ENCODE measurements at regions not wholly inside any gene's neighbourhood (a gene's known extent, or its start where the extent isn't known, plus 50 kb on each side); places are given as distances from the start of the nearest gene placed in this dataset.

DNA sequence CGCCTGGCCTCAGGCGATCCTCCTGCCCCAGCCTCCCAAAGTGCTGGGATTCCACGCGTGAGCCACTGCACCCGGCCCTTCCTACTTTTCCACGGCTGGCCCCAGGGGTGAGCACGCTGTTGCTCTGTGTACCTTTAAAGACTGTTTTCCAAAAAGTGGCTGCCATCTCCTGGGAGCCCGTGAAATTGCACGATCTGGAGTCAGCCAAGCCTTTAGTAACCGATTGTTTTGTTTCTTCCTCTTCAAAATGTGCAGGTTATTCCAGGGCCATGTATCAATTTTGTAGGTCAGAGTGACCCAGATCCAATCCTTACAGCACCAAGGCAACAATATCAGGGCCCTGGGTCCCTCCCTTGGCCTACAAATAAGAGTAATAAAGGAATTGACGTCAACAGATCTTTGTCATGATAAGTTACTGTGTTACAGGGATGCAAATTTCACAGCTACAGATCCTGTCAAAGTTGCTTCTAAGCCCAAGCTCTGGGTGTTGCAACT, 135.6 kb upstream of the ZNF236 start:
- no peak for DNase-seq (ENCODE audit: low read depth in 2 of 2, low spot score in 1 of 2)

DNA sequence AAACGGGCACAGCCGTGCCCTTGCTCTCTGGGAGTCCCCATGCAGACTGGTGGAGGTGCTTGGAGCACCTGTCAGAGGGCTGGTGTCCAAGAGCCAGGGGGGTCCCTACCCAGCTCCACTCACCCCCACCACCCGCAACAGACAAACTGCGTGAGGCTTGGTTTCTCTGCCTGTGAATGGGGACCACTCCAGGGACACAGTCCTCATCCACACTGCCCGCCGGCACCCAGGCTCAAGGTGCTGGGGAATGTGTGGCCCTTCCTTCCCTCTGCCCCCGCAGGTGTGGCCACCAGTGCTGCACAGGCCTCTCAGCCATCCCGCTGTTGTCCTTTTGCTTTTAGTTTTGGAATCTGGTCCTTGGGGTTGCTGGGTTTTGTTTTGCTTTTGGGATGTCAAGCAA, 136.5 kb upstream of the ZNF236 start:
- no peak for DNase-seq (ENCODE audit: low read depth in 2 of 2, low spot score in 1 of 2)

DNA sequence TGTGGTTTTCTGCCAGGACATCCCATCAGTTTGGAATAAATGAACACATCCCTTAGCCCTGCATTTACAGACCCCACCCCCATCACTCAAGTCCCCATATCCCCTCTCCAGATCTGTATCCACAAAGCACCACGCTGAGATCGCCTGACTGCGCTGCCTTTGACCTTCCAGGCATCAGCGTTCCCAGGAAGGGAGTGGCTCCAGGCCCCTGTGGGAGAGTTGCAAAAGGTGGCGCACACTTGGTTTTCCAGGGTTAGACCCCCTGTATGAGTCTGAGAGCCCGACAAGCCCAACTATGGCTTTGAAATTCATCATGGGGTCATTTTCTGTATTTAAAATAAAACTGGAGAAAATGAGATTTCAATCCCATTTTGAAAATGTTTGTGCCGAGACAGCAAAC, 137.0 kb upstream of the ZNF236 start:
- DNase-seq (ENCODE audit: low read depth in 2 of 2, low spot score in 1 of 2): no peak

DNA sequence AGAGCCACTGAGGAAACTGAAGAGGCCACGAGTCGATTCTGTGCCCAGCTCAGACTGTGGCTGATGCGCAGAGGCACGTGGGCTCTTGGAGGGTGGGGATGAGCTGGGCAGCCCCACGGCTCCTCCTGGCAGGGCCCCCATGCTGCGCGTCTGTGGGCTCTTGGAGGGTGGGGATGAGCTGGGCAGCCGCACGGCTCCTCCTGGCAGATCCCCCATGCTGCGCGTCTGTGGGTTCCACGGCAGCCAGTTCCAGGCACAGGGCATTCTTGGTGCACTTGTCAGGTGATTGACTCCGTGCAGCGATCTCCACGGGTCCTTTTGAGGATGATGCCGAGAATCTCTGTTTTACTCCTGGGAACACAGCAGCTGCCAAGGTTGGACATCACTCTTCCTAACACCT, 138.1 kb upstream of the ZNF236 start:
- no peak for DNase-seq (ENCODE audit: low read depth in 2 of 2, low spot score in 1 of 2)

DNA sequence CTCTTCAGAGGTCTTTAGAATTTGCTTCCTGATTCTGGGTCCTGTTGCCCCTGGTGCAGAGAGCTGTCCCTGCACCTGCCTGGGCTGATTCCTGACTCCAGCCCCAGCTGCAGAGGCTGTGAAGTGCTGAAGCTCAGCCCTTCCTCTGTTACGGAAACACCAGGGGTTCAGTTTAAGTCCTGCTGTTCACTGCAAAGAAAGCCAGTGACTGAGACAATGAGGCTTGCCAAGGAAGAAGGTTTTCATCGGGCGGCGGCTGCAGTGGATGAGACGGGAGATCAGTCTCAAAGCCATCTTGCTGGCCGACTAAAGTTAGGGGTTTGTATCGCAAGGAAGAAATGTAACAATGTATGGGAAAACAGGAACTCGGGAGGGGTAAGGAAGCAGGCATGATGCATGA, 142.4 kb upstream of the ZNF236 start:
- no peak for DNase-seq (ENCODE audit: low read depth in 2 of 2, low spot score in 1 of 2)

DNA sequence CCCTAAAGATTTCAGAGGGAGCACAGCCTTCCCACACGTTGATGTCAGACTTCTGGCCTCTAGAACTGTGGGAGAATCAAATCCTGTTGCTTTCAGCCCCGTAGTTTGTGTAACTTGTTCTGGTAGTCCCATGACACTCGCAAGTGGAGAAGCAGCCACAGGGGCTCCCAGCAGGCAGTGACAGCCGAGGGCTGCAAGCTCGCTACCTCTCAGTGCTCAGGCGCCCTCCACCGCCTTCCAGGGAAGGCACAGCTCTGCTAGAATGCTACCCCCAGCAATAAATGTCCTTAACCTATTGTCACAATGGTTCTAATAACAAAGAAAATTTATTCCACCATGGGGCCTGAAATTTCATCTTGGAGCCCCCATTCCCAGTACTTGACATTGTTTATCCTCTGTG, 143.1 kb upstream of the ZNF236 start:
- DNase-seq (ENCODE audit: low read depth in 2 of 2, low spot score in 1 of 2): no peak

DNA sequence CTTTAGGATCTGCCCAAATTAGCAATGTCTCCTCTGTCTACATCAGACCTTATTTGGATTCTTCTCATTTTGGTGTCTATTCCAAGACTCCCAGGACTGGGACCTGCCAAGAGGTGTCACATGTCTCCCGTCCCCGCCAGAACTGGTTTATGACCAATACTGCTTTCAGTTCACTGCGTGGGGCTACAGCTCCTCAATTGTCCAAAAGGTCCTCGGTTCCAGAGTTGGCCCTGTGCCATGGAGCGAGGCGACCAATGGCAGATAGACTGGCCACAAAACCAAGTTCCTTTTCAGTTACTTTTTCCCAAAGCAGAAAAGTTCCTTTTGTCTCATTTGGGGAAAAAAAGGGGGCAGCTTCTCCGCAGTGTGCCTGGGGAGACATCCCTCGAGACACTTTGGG, 144.1 kb upstream of the ZNF236 start:
- no peak for DNase-seq (ENCODE audit: low read depth in 2 of 2, low spot score in 1 of 2)

DNA sequence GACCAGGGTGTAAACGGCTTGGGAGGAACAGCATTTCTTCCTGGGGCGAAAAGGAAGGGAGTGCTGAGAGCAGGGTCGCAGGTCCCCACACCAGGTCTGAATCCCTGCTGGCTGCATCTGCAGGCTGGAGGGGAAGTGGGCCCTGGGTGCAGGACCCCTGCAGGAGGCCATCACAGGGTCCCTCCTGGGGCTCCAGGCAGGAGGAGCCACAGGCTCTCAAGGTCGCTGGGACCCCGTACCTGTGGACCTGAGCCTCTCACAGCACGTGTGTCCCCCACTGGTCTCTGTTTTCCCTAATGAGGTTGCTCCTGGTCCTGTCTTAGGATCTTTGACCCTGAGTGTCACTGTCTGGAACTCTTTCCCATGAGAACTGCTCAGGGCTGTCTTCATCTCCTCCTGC, 147.8 kb upstream of the ZNF236 start:
- no peak for DNase-seq (ENCODE audit: low read depth in 2 of 2, low spot score in 1 of 2)

DNA sequence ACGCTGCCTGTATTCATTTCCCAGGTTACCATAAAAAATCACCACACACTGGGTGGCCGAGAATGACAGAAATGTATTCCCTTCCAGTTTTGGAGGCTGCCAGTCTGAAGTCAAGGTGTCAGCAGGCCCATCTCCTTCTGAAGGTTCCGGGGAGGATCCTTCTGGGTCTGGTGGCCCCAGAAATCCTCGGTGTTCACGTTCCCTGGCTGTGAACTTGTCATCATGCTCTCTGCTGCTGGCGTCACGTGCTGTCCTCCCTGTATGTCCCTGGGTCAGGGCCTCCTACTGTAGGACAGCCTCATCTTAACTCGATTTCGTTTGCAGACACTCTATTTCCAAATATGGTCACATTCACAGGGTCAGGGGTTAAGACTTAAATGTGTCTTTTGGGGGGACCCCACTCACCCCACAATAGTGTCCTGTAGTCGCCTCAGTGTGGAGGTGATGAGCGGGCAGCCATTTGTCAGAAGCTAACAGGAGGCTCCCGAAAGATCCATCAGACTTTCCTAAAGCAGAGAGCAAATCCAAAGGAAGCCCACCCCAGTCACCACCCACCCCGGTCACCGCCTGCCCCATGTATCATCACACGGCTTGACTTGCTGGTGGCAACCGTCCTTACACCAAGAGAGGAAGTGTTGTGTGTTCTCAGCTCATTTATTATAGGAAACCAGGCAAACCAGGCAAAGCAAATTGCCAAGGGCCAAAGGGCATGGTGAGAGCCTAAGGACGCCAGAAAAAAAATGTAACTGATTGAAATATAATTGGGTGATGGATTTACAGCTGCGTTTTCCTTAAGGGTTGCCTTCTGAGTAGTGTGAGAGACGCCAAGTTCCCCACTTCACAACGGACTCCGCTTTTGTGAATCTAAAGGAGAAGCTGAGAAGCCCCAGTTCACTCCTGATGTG, 148.8 kb upstream of the ZNF236 start:
- DNase-seq (ENCODE audit: low read depth in 2 of 2, low spot score in 1 of 2): no peak

DNA sequence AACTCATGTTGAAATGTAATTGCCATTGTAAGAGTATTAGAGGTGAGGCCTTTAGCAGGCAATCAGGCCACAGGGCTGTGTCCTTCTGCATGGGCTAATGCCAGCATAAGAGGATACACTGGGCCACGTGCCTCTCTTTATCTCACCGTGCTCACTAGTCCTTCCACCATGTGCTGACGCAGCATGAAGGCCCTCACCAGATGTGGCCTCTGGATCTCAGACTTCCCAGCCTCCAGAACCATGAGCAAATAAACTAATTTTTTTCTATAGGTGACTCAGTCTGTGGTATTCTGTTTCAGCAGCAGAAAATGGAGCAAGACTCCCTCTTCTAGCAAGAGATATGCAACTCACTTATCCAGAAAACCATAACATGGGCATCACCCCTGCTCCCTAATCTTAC, 149.7 kb upstream of the ZNF236 start:
- no peak for DNase-seq (ENCODE audit: low read depth in 2 of 2, low spot score in 1 of 2)

DNA sequence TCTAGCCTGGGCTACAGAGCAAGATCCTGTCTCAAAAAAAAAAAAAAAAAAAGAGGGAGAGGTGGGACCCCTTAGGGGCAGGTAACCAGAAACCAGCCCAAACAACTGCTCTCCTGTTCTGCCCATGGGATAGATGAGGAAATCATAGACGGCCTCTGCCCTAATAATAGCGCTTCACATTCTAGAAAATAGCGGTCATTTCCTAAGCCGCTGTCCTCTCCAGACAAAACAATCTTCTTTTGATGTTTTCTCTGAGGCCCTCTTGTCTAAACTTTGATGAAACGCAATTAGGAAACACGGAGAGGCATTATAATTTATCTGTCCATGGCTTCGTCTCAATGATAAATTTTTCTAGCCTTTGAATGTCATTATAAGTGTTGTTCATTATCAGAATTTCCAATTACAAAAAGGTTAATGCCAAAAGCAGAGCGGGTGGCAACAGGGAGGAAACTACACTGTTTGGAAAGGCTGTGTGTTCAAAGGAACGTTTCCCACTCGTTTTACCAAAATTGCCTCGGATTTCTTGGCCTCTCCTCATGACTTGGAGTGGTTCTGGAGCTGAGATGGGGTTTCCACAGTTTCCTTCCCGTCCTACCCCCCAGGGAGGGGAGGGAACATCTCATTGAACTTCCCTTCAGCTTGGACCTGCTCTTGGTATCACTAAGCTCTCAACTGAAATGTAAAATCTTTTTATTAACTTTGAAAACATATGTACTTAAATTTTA, 151.6 kb upstream of the ZNF236 start:
- DNase-seq (ENCODE audit: low read depth in 2 of 2, low spot score in 1 of 2): no peak

DNA sequence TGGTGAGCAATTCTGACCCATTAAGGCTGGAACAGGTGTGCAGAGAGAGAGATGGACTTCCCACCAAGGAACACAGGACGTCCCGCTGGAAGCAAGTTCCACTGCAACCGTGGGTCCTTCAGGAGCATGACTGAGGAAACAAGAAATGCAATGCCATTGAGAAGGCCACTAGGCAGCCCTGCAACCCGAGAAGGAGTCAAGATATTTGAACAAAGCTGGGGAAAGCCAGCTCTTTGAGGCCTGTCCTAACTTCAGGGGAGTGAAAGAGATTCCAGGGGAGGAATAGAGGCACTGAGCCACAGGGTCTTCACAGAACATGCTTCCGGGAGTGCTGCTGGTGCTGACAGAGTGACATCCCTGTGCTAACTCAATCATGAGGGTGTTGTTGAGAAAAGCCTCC, 153.8 kb upstream of the ZNF236 start:
- DNase-seq (ENCODE audit: low read depth in 2 of 2, low spot score in 1 of 2): no peak

DNA sequence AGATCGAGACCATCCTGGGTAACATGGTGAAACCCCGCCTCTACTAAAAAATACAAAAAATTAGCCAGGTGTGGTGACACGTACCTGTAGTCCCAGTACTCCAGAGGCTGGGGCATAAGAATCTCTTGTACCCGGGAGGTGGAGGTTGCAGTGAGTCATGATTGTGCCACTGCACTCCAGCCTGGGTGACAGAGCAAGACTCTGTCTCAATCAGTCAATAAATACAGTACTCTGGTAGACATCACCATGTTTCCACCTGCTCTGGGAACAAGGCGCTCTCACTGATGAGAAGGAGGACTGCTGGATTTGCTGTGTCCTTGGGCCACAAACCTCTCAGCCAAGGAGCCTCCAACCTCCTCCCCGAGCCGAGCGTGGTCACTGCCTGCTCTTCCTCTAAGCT, 154.2 kb upstream of the ZNF236 start:
- DNase-seq (ENCODE audit: low read depth in 2 of 2, low spot score in 1 of 2): no peak

DNA sequence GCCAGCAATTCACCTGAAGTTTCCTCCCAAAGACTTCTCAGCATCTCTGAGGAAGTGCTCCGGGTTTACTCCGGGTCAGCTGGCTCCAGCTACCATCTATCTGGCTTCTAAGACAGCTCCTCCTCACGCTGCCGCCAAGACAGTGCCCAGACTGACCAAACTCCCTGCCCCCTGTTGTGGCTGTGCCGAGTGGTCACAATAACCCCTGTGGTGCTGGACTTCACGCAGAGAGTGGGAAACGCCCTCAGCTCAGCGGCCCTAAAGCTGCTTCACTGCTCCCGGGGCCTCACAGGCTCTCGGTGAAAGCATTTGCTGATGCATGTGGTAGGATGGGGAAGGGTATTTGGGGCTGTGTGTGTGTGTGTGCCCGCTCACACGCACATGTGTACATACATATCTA, 154.8 kb upstream of the ZNF236 start:
- DNase-seq (ENCODE audit: low read depth in 2 of 2, low spot score in 1 of 2): no peak

DNA sequence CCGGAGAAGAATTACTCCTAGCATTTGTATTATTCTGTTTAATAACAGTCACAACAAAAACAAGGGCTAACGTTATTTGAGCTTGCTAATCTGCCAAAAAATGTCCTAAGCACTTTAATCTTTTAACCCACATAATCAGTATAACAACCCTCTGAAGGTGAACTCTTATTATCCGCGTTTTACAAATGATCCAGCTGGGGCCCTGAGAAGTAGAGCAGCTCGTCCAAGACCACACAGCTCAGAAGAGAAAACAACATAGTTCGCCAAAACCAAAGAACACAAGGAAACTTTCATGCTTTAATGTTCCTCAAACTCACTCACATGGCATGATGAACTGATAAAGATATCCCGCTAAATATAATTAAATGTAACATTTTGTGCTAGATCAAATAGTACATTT, 159.7 kb upstream of the ZNF236 start:
- DNase-seq (ENCODE audit: low read depth in 2 of 2, low spot score in 1 of 2): no peak

DNA sequence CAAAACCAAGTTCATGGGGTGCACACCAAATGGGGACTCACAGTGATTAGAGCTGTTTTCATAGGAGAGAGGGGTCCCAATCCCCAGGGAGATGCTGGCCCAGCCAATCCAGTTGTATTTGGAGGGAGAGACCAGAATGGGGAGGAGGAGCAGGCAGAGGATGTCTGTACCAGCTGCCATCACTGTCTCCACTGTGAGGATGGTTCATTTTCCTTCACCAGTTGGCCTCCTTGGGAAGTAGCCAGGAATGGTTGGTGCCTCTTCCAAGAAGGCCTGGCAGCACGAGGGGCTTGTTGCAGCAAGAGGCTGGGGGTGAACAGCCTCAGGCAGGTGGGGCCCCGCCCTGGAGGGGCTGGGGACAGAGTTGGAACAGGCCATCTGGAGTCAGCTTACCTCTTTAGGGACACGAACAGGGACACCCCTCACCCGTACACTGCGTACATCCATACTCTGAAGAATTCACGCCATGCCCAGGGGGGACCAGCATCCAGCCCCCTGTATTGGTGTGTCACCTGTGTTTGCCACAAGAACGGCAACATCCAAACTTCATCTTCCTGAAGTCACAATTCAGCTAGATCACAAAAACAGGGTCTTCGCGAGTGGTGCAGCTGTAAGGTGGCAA, 161.7 kb upstream of the ZNF236 start:
- no peak for DNase-seq (ENCODE audit: low read depth in 2 of 2, low spot score in 1 of 2)

DNA sequence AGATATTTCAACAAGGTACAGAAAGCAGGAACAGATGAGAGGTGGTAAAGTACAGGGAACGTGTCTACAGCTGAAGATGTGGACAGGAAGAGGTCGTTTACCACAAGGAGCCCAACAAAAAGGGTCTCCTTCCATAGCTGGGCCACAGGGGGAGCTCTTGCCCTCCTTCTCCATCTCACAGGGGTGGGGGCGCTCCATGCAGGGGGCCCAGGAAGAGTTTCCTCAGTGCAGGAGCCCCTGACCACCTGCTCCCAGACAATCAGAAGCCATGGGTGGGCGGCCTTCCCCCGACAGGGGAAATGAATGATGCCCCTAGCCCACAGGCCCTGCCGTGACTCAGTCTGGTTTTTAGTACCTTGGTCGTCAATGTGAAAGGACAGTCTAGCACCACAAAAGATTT, 163.6 kb upstream of the ZNF516 start:
- DNase-seq (ENCODE audit: low read depth in 2 of 2, low spot score in 1 of 2): no peak

DNA sequence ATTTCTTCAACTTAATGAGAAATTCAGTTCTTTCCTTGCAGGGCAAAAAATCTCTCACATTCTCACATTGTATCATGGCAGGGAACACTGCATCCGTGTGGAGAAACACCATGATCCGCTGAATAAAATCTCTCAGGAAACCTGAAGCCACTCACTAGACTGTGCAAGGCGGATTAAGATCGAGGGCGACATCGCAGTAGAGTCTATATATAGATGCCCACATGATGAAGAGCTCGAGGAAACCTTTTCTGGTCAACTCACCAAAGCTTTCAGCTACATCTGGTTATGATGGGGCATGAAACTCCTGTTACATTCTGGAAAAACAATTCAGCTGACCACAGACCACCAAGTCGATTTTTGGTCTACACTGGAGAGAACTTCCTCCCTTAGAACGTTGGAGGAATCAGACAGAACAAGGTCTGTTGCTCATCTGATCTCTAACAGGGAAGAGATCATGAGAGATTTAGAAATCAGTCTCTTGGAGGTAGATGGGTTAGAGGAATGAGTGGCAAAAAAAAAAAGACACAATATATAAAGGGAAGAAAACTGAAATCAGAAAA, 162.9 kb upstream of the ZNF516 start:
- DNase-seq (ENCODE audit: low read depth in 2 of 2, low spot score in 1 of 2): no peak

DNA sequence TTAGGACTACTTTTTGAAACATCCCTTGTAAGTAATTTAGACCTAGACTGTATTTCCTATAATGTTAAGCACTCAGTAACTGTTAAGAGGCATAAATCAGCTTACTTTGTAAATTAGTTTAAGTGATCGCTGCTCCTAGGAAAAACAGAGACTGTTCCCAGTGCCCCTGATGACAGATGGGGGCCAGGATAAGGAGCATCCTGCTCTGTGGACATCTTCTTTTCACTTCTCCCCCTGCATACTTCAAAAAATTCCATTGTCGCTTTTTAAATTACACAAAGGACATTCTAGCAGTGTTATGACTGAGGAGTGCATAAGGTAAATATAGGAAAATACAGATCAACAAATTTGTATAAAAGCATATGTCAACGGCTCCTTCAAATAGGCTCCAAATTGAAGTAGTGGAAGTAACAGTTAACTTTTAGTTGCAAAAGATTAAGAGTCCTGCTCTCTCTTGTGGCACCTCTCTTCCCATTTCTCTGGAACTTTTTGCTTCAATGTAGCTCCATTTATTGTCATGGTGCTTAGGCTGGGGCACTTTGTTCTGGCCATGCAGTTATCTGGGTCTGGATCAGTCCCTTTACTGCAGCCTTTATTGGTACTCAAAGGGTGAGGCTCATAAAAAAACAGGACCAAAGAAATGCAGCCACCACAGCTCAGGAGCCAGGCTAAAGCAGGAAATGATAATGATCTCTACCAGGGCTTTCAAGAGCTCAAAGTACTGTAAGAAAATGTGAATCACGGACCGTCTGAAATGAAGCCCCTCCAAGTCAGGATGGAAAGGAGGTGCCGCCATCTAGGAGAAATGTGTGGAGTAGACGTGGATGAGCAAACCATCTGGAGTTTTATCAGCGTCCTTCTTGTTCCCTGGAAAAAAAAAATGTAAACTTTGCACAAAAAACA, 162.1 kb upstream of the ZNF516 start:
- DNase-seq (ENCODE audit: low read depth in 2 of 2, low spot score in 1 of 2): no peak

DNA sequence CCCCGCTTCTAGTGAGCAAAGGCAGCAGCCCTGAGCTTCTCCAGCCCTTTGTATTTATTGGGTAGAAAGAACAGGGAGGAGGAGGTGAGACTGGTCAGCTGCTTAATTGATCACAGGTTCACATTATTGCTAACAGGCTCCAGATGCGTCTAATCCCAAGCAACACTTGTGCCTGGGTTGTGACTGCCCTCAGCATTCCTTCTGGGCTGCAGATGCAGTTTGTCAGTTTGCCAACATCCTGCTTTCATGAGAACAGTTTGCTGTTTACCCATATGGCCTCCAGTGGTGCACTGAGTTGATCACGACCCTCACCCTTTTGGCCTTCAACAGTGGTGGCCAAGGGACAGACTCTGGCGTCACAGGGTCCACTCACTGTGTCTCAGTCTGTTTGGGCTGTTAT, 159.5 kb upstream of the ZNF516 start:
- no peak for DNase-seq (ENCODE audit: low read depth in 2 of 2, low spot score in 1 of 2)

DNA sequence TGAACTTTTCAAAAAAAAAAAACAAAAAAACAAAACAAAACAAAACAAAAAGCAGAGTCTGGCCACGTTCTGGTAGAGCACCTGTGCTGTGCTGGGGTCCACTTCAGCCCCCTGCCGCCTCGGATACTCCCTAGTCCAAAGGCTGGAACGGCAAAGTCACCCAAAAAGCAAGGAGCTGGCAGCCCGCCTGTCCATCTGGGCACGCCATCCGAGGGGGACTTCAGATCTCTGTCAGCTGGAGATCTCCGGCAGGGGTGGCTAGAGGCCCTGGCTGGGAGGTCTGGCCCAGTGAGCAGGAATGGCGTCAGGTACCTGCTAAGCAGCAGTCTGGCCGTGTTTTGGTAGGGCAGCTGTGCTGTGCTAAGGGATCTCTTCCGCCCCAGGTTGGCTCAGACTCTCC, 152.3 kb upstream of the ZNF516 start:
- DNase-seq (ENCODE audit: low read depth in 2 of 2, low spot score in 1 of 2): no peak
